Stimulated activated naive CD8-positive, alpha-beta T cell treated with anti-CD3 and anti-CD28 coated beads, Interleukin-15, Interleukin-2, amounts not matched to agents 100 ng/mL and 50 ng/mL, for 24 hours (primary cell): ENCODE measurements at regions not wholly inside any gene's neighbourhood (a gene's known extent, or its start where the extent isn't known, plus 50 kb on each side); places are given as distances from the start of the nearest gene placed in this dataset.
"Not testable (repeated sequence)": the region's sequence is repeated elsewhere in the genome, so short reads cannot be mapped to it uniquely, and the experiment has no call there.

Experiments
- H3K27ac Mint-ChIP-seq: one replicate; pipeline ENCODE4 v1.8.0; 2021; ENCODE audit warnings: mild to moderate bottlenecking, mixed read lengths
- H3K27me3 Mint-ChIP-seq: one replicate; pipeline ENCODE4 v1.8.0; 2021; ENCODE audit warnings: mixed read lengths
- H3K36me3 Mint-ChIP-seq: one replicate; pipeline ENCODE4 v1.8.0; 2021; ENCODE audit warnings: low read depth, mixed read lengths
- H3K4me1 Mint-ChIP-seq: one replicate; pipeline ENCODE4 v1.8.0; 2021; ENCODE audit warnings: low read depth, mixed read lengths
- H3K4me3 Mint-ChIP-seq: one replicate; pipeline ENCODE4 v1.8.0; 2021; ENCODE audit warnings: mild to moderate bottlenecking, mixed read lengths
- H3K9me3 Mint-ChIP-seq: one replicate; pipeline ENCODE4 v1.8.0; 2021; ENCODE audit warnings: mixed read lengths

DNA sequence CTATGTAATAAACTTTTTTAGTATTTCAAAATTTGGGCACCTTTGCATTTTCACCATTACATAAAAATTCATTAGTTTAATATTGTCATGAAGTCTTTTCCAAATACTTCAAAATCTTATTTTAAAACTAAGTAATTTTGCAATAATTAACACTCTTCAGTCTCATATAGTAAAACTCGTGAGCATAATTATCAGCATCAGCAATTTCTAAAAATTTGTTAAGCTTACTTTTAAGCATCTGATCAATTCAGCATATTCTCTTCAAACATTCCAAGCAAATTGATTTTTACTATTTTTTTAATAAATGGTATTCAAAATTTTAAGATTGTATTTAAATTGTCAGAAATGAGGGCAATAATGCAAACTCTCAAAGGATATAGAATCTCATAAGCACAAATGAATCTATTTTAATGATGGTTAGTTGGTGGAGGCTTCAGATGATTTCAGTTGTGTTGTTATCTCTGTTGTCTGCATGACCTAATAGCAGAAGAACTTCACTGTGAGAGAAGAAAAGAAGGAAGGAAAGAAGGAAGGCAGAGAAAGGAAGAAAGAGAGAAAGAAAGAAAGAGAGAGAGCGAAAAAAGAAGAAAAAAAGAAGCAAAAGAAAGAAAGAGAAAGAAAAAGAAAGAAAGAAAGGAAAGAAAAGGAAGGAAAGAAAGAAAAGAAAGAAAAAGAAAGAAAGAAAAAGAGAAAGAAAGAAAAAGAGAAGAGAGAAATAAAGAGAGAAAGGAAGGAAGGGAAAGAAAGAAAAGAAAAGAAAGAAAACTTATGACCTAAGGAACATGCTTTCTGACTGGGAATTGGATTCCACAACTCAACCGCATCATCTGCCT lies 860.5 kb downstream of the NCAM2 start:
- no peak overlapping the region for H3K27ac Mint-ChIP-seq
- H3K4me3 Mint-ChIP-seq: no peak overlapping the region
- H3K4me1 Mint-ChIP-seq: no peaks in the 10 kb centered on the region
- H3K36me3 Mint-ChIP-seq: no peaks in the 10 kb centered on the region
- H3K9me3 Mint-ChIP-seq: peaks cover 8% of the 10 kb centered on the region
- H3K27me3 Mint-ChIP-seq: no peaks in the 10 kb centered on the region

DNA sequence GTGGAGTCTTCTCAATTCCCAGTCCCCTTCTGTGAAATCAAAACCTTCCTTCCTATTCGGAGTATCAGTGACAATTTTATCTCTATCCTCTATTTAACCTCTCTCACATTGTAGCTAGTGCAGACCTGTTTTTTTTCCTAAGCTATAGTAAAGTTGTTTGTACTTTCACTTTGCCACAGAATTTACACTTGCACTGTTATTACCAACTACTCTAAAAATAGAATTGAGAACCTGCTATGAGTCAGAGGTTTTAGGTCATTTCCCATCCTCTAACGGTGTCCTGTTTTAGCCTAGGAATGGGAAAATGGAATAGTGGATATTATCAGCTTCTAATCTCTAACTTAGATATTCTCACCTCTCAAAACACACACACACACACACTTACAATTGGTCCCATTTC lies 862.7 kb downstream of the NCAM2 start:
- Mint-ChIP-seq H3K4me1 (no peaks in the 10 kb centered on the region), H3K4me3 (no peak overlapping the region), H3K9me3 (peaks cover 3% of the 10 kb centered on the region), H3K27me3 (no peaks in the 10 kb centered on the region), H3K36me3 (no peaks in the 10 kb centered on the region), H3K27ac (no peak overlapping the region)

DNA sequence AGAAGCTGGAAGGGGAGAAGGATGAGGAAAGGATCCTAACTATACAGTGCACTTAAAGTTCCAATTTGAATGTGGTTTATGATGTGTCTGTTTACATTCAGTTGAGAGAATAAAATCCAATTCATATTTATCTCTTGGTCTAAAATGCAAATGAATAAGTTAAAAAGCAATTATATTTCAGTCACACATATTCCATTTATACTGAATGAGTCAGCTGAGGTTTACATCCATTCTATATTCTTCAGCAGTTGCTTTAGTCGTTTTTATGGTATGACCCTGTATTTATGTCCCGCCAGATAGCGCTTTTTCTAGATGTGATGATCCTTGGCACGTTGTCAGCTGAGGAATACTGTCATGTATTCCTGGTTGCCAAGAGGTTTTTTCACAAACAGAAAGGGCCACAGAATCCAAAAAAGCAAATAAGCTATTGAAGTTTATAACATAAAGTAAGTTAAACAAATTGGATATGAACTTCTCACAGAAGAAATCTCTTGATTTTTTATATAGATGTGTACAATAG lies 866.2 kb downstream of the NCAM2 start:
- H3K27ac Mint-ChIP-seq: no peak overlapping the region
- H3K4me1 Mint-ChIP-seq: no peaks in the 10 kb centered on the region
- no peaks in the 10 kb centered on the region for H3K36me3 Mint-ChIP-seq
- no peaks in the 10 kb centered on the region for H3K27me3 Mint-ChIP-seq
- no peak overlapping the region for H3K4me3 Mint-ChIP-seq
- H3K9me3 Mint-ChIP-seq: peaks cover 7% of the 10 kb centered on the region

DNA sequence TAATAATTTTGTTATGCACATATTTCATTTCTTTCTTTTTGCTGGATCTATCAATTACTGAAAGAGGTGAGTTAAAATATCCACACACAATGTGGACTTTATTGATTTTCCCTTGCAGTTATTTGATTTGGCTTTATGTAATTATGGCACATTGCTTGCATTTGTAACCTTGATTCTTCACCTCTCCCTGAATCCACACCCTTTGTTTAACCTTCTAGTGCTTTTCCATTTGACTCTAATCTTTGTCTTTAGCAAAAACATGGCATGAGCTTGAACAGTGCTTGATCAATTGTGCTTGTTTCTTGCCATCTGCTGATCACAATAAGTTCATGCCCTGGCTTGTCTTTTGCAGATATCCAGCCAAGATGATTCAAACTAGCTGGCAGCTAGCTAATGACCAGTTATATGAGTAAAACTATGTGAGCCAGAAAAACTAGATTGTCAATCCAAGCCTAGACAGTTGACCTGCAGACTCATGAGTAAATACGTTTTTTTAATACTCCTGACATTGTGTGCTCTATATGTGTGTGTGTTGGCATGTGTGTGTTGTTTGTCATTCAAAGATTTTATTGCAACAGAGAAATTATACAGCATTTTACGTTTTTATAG lies 899.2 kb downstream of the NCAM2 start:
- Mint-ChIP-seq H3K4me3 (no peak overlapping the region), H3K9me3 (peaks cover 18% of the 10 kb centered on the region), H3K4me1 (no peaks in the 10 kb centered on the region), H3K27me3 (no peaks in the 10 kb centered on the region), H3K36me3 (no peaks in the 10 kb centered on the region), H3K27ac (no peak overlapping the region)

DNA sequence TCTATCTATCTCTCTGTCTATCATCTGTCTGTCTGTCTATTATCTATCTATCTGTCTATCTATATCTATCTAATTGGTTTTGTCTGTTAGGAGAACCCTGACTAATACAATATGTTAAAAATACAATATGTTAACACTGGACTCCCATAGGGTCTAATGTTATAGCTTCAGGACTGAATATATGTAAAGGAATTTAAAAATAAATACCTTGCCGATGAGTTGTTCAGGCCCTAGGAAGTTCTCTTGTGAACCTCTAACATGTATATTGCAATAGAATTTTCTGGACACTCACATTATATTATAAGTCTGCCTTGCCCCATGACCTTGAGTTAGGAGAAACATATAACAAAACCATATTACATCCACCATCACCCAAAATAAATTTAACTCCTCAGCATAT lies 900.6 kb downstream of the NCAM2 start:
- no peaks in the 10 kb centered on the region for H3K27me3 Mint-ChIP-seq
- no peak overlapping the region for H3K4me3 Mint-ChIP-seq
- no peaks in the 10 kb centered on the region for H3K4me1 Mint-ChIP-seq
- H3K9me3 Mint-ChIP-seq: peaks cover 8% of the 10 kb centered on the region
- no peak overlapping the region for H3K27ac Mint-ChIP-seq
- no peaks in the 10 kb centered on the region for H3K36me3 Mint-ChIP-seq

DNA sequence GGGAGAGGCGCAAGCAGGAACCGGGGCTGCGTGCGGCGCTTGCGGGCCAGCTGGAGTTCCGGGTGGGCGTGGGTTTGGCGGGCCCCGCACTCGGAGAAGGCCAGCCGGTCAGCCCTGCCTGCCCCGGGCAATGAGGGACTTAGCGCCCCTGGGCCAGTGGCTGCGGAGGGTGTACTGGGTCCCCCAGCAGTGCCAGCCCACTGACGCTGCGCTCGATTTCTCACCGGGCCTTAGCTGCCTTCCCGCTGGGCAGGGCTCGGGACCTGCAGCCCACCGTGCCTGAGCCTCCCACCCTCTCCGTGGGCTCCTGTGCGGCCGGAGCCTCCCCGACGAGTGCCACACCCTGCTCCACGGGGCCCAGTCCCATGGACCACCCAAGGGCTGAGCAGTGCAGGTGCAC lies 904.2 kb downstream of the NCAM2 start:
- H3K9me3 Mint-ChIP-seq, H3K27ac Mint-ChIP-seq, H3K27me3 Mint-ChIP-seq: not testable (repeated sequence)

DNA sequence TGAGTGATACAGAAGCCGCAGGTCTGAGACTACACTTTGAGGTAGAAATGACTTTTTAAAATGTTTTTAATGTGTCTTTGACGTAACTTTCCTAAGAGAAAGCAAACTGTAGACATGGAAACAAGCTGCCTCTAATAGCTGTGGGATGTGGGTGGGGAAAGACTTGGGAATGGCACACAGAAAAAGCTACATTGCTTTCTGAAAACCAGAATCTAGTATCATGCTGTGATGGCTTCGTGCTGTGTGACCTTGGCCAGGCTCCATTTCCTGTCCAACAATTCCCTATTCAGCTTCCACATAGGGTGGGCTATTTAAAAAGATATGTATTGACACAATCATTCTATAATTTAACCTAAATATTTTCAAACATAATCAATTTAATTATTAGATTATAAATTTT lies 909.1 kb downstream of the NCAM2 start:
- Mint-ChIP-seq H3K4me3 (no peak overlapping the region), H3K4me1 (no peaks in the 10 kb centered on the region), H3K36me3 (no peaks in the 10 kb centered on the region)

More for the DNA sequence above, 904.2 kb downstream of the NCAM2 start:
- H3K4me3 Mint-ChIP-seq, H3K36me3 Mint-ChIP-seq, H3K4me1 Mint-ChIP-seq: not testable (repeated sequence)

DNA sequence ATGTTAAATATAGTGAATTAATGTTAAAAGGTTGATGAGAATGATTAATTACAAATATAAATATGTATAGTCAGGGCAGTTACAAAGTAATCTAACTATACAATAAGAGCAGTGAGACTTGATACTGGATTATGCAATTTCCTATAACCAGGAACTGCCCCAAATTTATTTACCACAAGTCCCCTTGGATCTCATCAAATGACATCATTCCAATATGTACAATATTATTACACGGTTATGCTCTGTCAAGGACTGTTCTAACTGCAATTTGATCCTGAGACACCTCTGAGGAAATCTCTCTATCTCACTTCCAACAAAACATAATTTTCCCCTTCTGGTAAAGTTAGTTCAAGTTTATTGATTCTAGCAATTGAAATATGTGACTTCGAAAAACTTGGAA lies 917.6 kb downstream of the NCAM2 start:
- H3K36me3 Mint-ChIP-seq: no peaks in the 10 kb centered on the region
- peaks cover 4% of the 10 kb centered on the region for H3K9me3 Mint-ChIP-seq
- no peaks in the 10 kb centered on the region for H3K27me3 Mint-ChIP-seq
- H3K27ac Mint-ChIP-seq: no peak overlapping the region
- no peaks in the 10 kb centered on the region for H3K4me1 Mint-ChIP-seq
- no peak overlapping the region for H3K4me3 Mint-ChIP-seq

More for the DNA sequence above, 909.1 kb downstream of the NCAM2 start:
- Mint-ChIP-seq H3K27me3 (no peaks in the 10 kb centered on the region), H3K9me3 (peaks cover 5% of the 10 kb centered on the region), H3K27ac (no peak overlapping the region)

DNA sequence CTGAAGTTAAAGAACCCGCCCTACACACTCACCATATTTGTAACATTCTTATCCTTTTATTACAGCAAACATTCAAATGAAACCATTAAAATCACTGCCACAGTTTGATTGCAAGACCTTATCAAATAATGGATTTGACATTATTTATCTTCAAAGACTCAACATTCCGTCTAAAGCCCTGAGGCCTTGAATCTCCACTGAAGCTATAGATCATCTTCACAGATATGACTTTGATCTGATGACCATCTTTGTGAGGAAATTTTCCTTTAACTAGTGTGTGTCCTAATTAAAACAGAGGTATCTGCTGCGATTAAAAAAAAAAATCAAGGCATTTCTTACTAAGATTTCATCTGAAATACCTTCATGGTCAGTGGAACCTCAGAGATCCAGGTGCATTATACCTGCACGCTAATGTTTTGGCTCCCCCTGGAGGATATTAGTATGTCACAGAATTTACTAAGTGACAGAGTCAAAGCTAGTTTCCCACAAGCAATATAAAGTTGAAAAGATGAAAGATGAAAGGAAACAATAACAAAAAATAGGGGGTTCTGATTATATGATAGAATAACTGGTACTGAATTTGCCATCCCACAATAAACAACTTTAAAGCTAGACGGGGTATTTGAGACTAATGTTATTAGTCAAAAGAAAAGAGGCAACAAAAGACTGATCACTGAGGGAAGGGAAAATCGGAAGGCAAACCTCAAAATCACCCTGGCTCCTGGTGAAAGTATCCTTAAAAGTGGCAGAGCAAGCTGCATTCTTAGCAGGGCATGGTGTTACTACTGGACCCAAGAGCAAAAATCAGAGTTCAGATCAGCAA lies 923.4 kb downstream of the NCAM2 start:
- Mint-ChIP-seq H3K36me3 (no peaks in the 10 kb centered on the region), H3K4me3 (no peak overlapping the region), H3K9me3 (peaks cover 4% of the 10 kb centered on the region), H3K27ac (no peak overlapping the region), H3K27me3 (peaks cover 5% of the 10 kb centered on the region), H3K4me1 (no peaks in the 10 kb centered on the region)

DNA sequence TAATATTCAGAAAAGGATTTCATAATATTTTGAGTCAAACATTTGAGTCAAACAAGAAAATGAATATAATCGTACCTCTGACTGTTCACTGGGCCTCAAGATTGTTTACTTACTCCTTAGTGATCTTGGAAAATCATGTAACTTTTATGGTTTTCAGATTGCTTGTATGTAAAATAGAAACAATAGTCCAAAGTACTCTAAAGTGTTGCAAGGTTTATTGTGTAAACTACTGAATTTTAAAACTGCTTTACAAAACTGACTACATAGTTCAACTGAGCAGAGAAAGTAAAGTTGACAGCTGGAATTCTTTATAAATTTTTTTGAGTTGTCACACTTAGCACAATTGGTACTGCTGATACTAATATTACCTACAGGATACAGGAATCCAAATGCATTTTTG lies 931.0 kb downstream of the NCAM2 start:
- H3K36me3 Mint-ChIP-seq: no peaks in the 10 kb centered on the region
- no peak overlapping the region for H3K27ac Mint-ChIP-seq
- H3K9me3 Mint-ChIP-seq: peaks cover 4% of the 10 kb centered on the region
- H3K27me3 Mint-ChIP-seq: no peaks in the 10 kb centered on the region
- no peak overlapping the region for H3K4me3 Mint-ChIP-seq
- no peaks in the 10 kb centered on the region for H3K4me1 Mint-ChIP-seq

DNA sequence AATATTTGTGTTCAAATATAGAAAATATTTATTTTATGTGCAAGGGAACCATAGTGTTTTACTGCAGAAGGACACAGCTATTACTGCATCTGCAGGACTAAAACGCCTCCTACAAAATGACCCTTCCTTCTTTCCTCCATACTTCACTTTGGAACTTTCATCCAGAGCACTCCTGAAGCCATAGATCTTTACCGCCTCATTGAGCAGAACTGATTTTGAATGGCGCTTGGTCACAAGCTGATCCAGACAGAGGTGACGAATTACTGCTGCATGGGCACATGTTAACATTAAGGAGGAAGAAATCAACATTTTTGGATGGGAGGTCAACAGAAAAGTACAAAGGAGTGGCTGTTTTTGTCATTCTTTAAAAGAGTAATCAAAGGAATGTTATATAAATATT lies 931.6 kb downstream of the NCAM2 start:
- no peaks in the 10 kb centered on the region for H3K4me1 Mint-ChIP-seq
- H3K9me3 Mint-ChIP-seq: peaks cover 4% of the 10 kb centered on the region
- no peaks in the 10 kb centered on the region for H3K27me3 Mint-ChIP-seq
- H3K36me3 Mint-ChIP-seq: no peaks in the 10 kb centered on the region
- no peak overlapping the region for H3K27ac Mint-ChIP-seq
- H3K4me3 Mint-ChIP-seq: no peak overlapping the region

DNA sequence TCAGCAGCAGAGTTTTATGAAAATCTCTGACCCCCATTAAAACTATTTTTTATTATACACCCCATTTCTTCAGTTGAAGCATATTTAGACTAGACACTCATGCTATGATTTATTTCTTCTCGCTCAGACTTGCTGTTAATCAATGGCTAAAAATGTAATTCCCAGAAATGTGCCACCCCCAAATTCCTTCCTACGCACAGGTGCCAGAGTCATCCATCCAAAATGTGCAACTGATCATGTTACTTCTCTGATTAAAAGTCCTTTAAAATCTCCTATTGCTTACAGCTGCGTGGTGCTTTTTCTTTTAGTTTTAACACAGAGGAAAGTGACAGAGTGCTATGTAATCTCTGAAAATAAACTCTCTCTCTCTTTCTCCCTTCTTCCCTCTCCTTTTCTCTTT lies 954.4 kb downstream of the NCAM2 start:
- H3K4me1 Mint-ChIP-seq: no peaks in the 10 kb centered on the region
- H3K9me3 Mint-ChIP-seq: peaks cover 9% of the 10 kb centered on the region
- H3K27me3 Mint-ChIP-seq: no peaks in the 10 kb centered on the region
- H3K36me3 Mint-ChIP-seq: no peaks in the 10 kb centered on the region
- no peak overlapping the region for H3K27ac Mint-ChIP-seq
- H3K4me3 Mint-ChIP-seq: no peak overlapping the region

DNA sequence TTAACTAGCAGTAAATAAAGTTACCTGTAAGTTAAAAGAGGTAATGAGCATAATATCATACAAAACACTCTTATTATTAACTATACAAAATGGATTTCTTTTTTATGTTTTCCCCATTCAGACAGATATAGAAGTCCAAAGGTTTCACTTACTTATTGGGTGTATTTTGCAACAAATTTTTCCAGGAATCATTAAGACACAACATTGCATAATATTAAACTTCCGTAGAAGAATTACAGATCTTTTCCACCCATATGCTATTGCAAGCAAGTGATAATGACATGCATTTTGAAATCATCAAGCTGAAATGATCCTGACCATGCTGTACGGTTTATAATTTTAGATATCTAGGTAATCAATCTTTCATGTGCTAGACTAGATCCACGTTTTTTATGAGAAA lies 957.0 kb downstream of the NCAM2 start:
- no peak overlapping the region for H3K4me3 Mint-ChIP-seq
- H3K27ac Mint-ChIP-seq: no peak overlapping the region
- no peaks in the 10 kb centered on the region for H3K27me3 Mint-ChIP-seq
- H3K36me3 Mint-ChIP-seq: no peaks in the 10 kb centered on the region
- H3K4me1 Mint-ChIP-seq: no peaks in the 10 kb centered on the region
- H3K9me3 Mint-ChIP-seq: peaks cover 3% of the 10 kb centered on the region

DNA sequence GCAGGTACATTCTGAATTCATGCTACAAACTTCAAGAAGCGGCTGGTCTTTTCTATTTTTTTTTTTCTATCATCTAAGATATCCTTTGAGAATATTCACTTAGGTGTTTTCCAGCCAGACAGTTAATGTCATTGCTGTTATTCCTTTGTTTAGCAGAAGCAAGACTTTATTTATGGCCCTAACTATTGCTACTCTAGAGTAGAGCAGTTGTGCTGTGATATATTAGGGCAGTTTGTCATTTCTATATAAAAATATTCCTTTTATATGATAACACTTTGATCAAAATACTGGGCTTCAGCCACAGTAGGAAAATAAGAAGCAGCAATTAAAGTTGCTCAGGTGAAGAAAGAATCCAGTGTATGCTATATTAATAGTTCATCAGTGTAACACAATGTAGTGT lies 959.3 kb downstream of the NCAM2 start:
- Mint-ChIP-seq H3K9me3 (peaks cover 3% of the 10 kb centered on the region), H3K27ac (no peak overlapping the region), H3K4me3 (no peak overlapping the region), H3K4me1 (no peaks in the 10 kb centered on the region), H3K27me3 (no peaks in the 10 kb centered on the region), H3K36me3 (no peaks in the 10 kb centered on the region)

DNA sequence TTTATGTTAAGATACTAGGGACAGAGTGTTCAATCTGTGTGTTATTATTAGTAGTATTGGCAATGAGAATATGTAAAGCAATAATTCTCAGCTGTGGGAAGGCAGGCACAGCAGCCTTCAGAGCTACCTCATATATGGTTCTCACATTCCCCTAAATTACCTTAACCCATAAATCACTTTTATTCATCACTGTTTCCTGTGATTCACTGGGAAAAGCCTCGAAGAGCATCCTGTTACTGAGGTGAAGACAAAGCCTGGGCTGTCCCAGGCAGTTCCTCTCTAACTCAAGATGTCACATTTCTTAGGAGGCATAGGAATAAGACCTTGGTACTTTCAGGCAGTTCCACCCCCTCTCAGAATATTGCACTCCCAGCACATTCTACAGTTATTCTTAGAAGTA lies 965.7 kb downstream of the NCAM2 start:
- H3K27me3 Mint-ChIP-seq: no peaks in the 10 kb centered on the region
- no peak overlapping the region for H3K27ac Mint-ChIP-seq
- H3K4me1 Mint-ChIP-seq: no peaks in the 10 kb centered on the region
- no peaks in the 10 kb centered on the region for H3K36me3 Mint-ChIP-seq
- no peak overlapping the region for H3K4me3 Mint-ChIP-seq
- H3K9me3 Mint-ChIP-seq: peaks cover 15% of the 10 kb centered on the region
